DOHH2 (cell line): ENCODE measurements at regions not wholly inside any gene's neighbourhood (a gene's known extent, or its start where the extent isn't known, plus 50 kb on each side); places are given as distances from the start of the nearest gene placed in this dataset.

Experiments used
- H3F3A ChIP-seq: fragments of 200-600 bp; sonication (generic), shearing (Covaris generic); 2 replicates; pipeline ENCODE4 v1.6.0; 2016; ENCODE audit warnings: antibody characterized with exemption, mild to moderate bottlenecking; ENCODE audit not compliant: control insufficient read depth, insufficient read depth
- H3K27ac ChIP-seq: fragments of 200-600 bp; sonication (generic); 2 replicates; pipeline ENCODE4 v1.5.1; 2014; ENCODE audit warnings: low read depth, mild to moderate bottlenecking, low read length, moderate library complexity
- H3K27me3 ChIP-seq: fragments of 200-600 bp; sonication (generic); 2 replicates; pipeline ENCODE4 v1.6.1; 2014; ENCODE audit warnings: mild to moderate bottlenecking, low read length, mixed read lengths; ENCODE audit not compliant: control insufficient read depth
- H3K36me3 ChIP-seq: fragments of 200-600 bp; sonication (generic); 2 replicates; pipeline ENCODE4 v1.6.1; 2014; ENCODE audit warnings: mild to moderate bottlenecking, low read length, moderate library complexity, mixed read lengths; ENCODE audit not compliant: control insufficient read depth
- H3K4me1 ChIP-seq: fragments of 200-600 bp; sonication (generic); 2 replicates; pipeline ENCODE4 v1.6.1; 2014; ENCODE audit warnings: mild to moderate bottlenecking, low read length, mixed read lengths; ENCODE audit not compliant: control insufficient read depth
- H3K4me2 ChIP-seq: fragments of 200-600 bp; sonication (generic); 2 replicates; pipeline ENCODE4 v1.6.0; 2014; ENCODE audit warnings: mild to moderate bottlenecking, low read length, moderate library complexity
- H3K4me3 ChIP-seq: fragments of 200-600 bp; sonication (generic); 2 replicates; pipeline ENCODE4 v1.5.1; 2014; ENCODE audit warnings: mild to moderate bottlenecking, low read length, mixed read lengths
- H3K79me2 ChIP-seq: fragments of 200-600 bp; sonication (generic); 2 replicates; pipeline ENCODE4 v1.6.1; 2014; ENCODE audit warnings: mild to moderate bottlenecking, low read length, mixed read lengths; ENCODE audit not compliant: control insufficient read depth
- H3K9me2 ChIP-seq: fragments of 200-600 bp; sonication (generic); replicated peaks from 2 replicates; pipeline ENCODE4 v1.6.1; 2014; ENCODE audit warnings: mild to moderate bottlenecking, low read length, mixed read lengths; ENCODE audit not compliant: control insufficient read depth
- H3K9me3 ChIP-seq: fragments of 200-600 bp; sonication (generic); 2 replicates; pipeline ENCODE4 v1.6.1; 2014; ENCODE audit warnings: antibody characterized with exemption, low read length, mixed read lengths; ENCODE audit not compliant: control insufficient read depth, insufficient read depth
- H4K20me1 ChIP-seq: fragments of 200-600 bp; sonication (generic); 2 replicates; pipeline ENCODE4 v1.6.0; 2014; ENCODE audit warnings: low read depth, mild to moderate bottlenecking, antibody characterized with exemption, low read length, moderate library complexity; ENCODE audit not compliant: control insufficient read depth, insufficient read depth
- CTCF ChIP-seq: fragments of 200-600 bp; sonication (generic); IDR thresholded peaks from one replicate; pipeline ENCODE4 v1.5.1; 2014; ENCODE audit warnings: antibody characterized with exemption, mild to moderate bottlenecking, low read depth, low read length; ENCODE audit not compliant: poor library complexity, severe bottlenecking
- EZH2phosphoT487 ChIP-seq: fragments of 200-600 bp; sonication (generic); IDR thresholded peaks from 2 replicates; pipeline ENCODE4 v1.6.1; 2017; ENCODE audit warnings: borderline replicate concordance, mild to moderate bottlenecking, antibody characterized with exemption, low read length, moderate library complexity, mixed read lengths

GRCh38 chr5:104699438-104699837 is 1136.8 kb upstream of the NUDT12 start:
- Histone ChIP-seq H3K36me3 (no peaks in the 10 kb centered on the region), H3K79me2 (no peaks in the 10 kb centered on the region), H3F3A (no peaks in the 10 kb centered on the region), H3K4me2 (no peak overlapping the region), H4K20me1 (no peaks in the 10 kb centered on the region), H3K9me2 (no peaks in the 10 kb centered on the region), H3K4me3 (no peak overlapping the region), H3K9me3 (peaks cover 8% of the 10 kb centered on the region; the same call in 1 of the 2 replicates), H3K4me1 (no peaks in the 10 kb centered on the region), H3K27me3 (no peaks in the 10 kb centered on the region), H3K27ac (no peak overlapping the region)
- TF ChIP-seq EZH2phosphoT487 (no peak), CTCF (no peak)

- Histone ChIP-seq H3K4me1 (no peaks in the 10 kb centered on the region), H3K79me2 (no peaks in the 10 kb centered on the region), H4K20me1 (no peaks in the 10 kb centered on the region), H3K27me3 (no peaks in the 10 kb centered on the region), H3F3A (no peaks in the 10 kb centered on the region), H3K36me3 (no peaks in the 10 kb centered on the region), H3K9me3 (no peaks in the 10 kb centered on the region), H3K9me2 (no peaks in the 10 kb centered on the region), H3K27ac (no peak overlapping the region), H3K4me2 (no peak overlapping the region), H3K4me3 (no peak overlapping the region)
- TF ChIP-seq CTCF (no peak), EZH2phosphoT487 (no peak)
These were observed 1098.7 kb upstream of the NUDT12 start for GRCh38 chr5:104661256-104661655.

- Histone ChIP-seq H3K27me3 (no peaks in the 10 kb centered on the region), H3K27ac (no peak overlapping the region), H3F3A (no peaks in the 10 kb centered on the region), H3K4me2 (no peak overlapping the region), H3K4me1 (no peaks in the 10 kb centered on the region), H3K9me2 (no peaks in the 10 kb centered on the region), H3K79me2 (no peaks in the 10 kb centered on the region), H4K20me1 (no peaks in the 10 kb centered on the region), H3K4me3 (no peak overlapping the region), H3K36me3 (no peaks in the 10 kb centered on the region), H3K9me3 (no peaks in the 10 kb centered on the region)
- TF ChIP-seq EZH2phosphoT487 = no peak
- no peak for TF ChIP-seq CTCF
These were observed 1096.9 kb upstream of the NUDT12 start for GRCh38 chr5:104659497-104659896.
